BE2C (cell line): ENCODE measurements at regions not wholly inside any gene's neighbourhood (a gene's known extent, or its start where the extent isn't known, plus 50 kb on each side); places are given as distances from the start of the nearest gene placed in this dataset.

Experiments used
- DNase-seq: peaks from one replicate; pipeline ENCODE4 v3.0.0-alpha.2; 2020
- H3K27me3 ChIP-seq: fragments of 250-450 bp; sonication (Bioruptor Pico); 2 replicates; pipeline ENCODE4 v1.5.1; 2020; ENCODE audit warnings: mild to moderate bottlenecking
- H3K36me3 ChIP-seq: fragments of 250-450 bp; sonication (Bioruptor Pico); 2 replicates; pipeline ENCODE4 v1.5.1; 2020; ENCODE audit warnings: mild to moderate bottlenecking
- H3K4me1 ChIP-seq: fragments of 250-450 bp; sonication (Bioruptor Pico); 2 replicates; pipeline ENCODE4 v1.5.1; 2020
- H3K4me3 ChIP-seq: 2 replicates; pipeline ENCODE4 v1.5.1; 2011; ENCODE audit warnings: low read depth, low read length
- H3K9me3 ChIP-seq: fragments of 250-450 bp; sonication (Bioruptor Pico); 2 replicates; pipeline ENCODE4 v1.5.1; 2020
- TF ChIP-seq, protein P1 (sequence below): IDR thresholded peaks from 2 replicates; pipeline ENCODE4 v1.5.1; 2012; ENCODE audit warnings: mild to moderate bottlenecking, low read depth, low read length

DNA sequence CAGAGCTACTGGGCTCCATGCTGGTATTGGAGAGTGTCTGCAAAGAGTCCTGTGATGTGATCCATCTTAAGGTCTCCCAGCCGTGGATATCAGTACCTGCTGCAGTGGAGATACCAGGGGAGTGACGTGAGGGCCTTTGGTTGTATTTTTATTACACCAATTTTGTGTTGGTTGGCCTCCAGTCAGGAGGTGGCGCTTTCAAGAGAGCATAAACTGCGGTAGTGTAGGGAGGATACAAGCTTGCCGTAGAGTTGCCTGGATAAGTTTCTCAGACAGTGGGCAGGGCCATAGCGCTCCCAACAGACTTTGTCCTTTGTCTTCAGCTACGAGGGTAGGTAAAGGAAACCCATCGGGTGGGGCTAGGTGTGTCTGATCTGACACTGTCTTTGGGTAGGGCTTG lies 113.0 kb upstream of the CEP162 start:
- TF ChIP-seq, protein P1, sequence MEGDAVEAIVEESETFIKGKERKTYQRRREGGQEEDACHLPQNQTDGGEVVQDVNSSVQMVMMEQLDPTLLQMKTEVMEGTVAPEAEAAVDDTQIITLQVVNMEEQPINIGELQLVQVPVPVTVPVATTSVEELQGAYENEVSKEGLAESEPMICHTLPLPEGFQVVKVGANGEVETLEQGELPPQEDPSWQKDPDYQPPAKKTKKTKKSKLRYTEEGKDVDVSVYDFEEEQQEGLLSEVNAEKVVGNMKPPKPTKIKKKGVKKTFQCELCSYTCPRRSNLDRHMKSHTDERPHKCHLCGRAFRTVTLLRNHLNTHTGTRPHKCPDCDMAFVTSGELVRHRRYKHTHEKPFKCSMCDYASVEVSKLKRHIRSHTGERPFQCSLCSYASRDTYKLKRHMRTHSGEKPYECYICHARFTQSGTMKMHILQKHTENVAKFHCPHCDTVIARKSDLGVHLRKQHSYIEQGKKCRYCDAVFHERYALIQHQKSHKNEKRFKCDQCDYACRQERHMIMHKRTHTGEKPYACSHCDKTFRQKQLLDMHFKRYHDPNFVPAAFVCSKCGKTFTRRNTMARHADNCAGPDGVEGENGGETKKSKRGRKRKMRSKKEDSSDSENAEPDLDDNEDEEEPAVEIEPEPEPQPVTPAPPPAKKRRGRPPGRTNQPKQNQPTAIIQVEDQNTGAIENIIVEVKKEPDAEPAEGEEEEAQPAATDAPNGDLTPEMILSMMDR: no peak
- Histone ChIP-seq H3K4me1 (no peaks in the 10 kb centered on the region), H3K4me3 (no peak overlapping the region), H3K36me3 (no peaks in the 10 kb centered on the region), H3K27me3 (no peaks in the 10 kb centered on the region), H3K9me3 (no peaks in the 10 kb centered on the region)
- no peak for DNase-seq

DNA sequence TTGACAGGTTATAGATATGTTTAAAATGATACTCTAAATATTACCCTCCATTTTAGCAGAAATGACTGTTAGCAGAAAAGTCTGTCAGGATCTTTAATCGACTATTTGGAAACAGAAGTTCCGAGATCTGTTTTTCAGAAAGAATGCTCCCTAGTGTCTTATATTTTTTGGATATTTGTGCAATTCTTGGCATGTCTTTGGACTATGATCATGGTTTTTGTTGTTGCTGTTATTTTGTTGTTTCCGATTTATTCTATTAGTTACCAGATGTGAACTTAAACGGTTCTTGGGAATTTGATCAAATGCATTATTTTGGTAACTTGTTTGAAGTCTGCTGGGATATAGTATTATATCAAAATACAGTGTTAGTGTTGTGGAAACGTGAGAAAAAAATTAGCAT lies 106.4 kb upstream of the CEP162 start:
- TF ChIP-seq, protein P1: no peak
- Histone ChIP-seq H3K4me3 (no peak overlapping the region), H3K4me1 (no peaks in the 10 kb centered on the region), H3K27me3 (no peaks in the 10 kb centered on the region), H3K9me3 (no peaks in the 10 kb centered on the region), H3K36me3 (no peaks in the 10 kb centered on the region)
- DNase-seq: no peak

DNA sequence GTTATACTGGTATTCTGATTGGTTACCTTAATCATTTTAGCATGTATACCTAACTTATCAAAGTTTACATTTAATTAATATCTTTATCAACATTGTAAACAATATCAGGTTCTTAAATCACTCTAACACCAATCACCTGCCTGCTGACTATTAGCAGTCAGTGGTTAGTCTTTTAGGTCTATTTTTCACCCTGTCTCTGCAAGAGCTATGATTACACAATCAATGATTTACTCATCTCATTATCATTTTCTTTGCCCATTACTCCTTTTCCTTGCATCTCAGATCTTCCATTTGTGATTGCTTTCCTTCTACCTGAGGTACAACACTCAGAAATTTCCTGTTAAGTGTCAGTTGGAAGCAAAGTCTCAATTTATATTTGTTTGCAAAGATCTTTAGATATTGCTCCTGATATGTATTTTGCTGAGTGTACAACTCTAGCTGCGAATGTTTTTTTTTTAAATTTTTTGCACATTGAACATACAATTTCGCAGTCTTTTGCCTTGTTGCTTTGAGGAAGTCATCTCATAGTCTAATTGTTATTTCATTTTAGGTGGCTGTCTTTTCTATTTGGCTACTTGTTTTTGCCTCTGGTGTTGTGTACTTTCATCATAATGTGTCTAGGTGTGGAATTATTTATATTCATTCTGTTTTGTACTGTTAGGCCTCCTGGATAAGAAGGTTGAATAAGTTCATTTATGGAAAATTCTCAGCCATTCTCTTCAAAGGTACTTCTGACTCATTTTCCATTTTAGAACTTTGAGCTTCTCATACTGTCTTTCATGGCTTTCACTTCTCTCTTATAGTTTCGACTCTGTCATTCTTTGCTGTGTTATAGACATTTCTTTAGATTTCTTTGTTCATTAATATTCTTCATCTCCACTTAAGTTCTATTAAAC lies 104.9 kb upstream of the CEP162 start:
- no peaks in the 10 kb centered on the region for H3K36me3 ChIP-seq
- H3K4me3 ChIP-seq: no peak overlapping the region
- H3K9me3 ChIP-seq: no peaks in the 10 kb centered on the region
- no peaks in the 10 kb centered on the region for H3K4me1 ChIP-seq
- H3K27me3 ChIP-seq: no peaks in the 10 kb centered on the region
- DNase-seq: no peak
- TF ChIP-seq, protein P1: no peak

DNA sequence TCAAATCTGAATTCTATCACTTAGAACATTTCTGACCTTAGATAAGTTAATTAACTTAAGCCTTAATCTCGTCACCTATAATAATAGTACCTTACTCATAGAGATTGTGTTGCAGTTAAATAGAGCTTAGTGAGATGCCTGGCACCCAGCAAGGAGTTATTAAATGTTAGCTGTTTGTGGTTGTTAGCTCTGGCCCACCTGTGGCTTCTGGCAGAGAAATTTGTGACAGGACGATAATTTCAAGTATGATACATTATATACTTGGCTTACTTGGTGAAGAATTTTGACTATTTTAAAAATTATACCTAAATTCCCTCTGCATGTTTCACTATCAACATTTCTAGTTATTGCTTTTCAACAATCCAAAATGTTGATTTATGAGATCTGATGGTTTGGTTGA lies 102.9 kb upstream of the CEP162 start:
- TF ChIP-seq, protein P1: no peak
- H3K4me3 ChIP-seq: no peak overlapping the region
- no peaks in the 10 kb centered on the region for H3K4me1 ChIP-seq
- H3K36me3 ChIP-seq: no peaks in the 10 kb centered on the region
- H3K9me3 ChIP-seq: no peaks in the 10 kb centered on the region
- no peaks in the 10 kb centered on the region for H3K27me3 ChIP-seq
- no peak for DNase-seq

DNA sequence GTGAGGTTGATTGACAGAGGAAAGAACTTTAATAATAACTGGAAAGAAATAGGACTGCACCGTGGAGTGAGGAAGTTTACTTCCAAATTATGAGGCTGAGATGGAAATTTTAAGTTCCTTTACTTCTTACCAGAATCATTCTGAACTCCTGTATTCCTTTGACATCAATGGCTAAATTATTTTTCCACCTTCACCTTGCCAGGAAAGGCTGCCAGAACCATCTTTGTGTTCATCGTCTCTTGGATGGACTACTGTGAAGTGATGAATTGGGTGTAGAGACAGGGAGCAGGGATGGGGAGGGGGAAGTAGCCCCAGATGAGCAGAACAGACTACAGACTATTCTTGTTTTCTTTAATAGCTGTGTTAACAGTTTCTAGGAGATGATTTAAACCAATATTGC lies 102.1 kb upstream of the CEP162 start:
- H3K4me1 ChIP-seq: no peaks in the 10 kb centered on the region
- H3K9me3 ChIP-seq: no peaks in the 10 kb centered on the region
- no peaks in the 10 kb centered on the region for H3K36me3 ChIP-seq
- DNase-seq: no peak
- no peak overlapping the region for H3K4me3 ChIP-seq
- TF ChIP-seq, protein P1: no peak
- H3K27me3 ChIP-seq: no peaks in the 10 kb centered on the region

DNA sequence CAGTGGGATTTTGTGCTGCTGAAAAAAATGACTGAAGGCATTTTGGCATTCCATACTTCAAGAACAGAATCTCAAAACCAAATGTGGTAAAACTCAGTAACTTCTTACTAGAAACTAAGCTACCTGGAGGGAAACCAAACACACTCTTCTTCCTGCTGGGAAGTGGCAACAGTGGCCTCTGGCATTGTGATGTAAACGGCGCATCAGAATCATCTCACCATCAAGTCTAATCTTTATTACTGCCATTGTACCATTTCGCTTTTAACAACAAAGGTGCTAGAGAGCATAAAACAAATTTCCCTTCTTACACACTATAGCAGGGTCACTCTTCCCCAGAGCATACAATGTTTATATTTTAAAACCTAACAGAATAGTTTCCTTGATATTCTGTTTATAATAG lies 101.6 kb upstream of the CEP162 start:
- no peaks in the 10 kb centered on the region for H3K9me3 ChIP-seq
- no peak for DNase-seq
- no peaks in the 10 kb centered on the region for H3K27me3 ChIP-seq
- no peaks in the 10 kb centered on the region for H3K36me3 ChIP-seq
- no peaks in the 10 kb centered on the region for H3K4me1 ChIP-seq
- TF ChIP-seq, protein P1: no peak
- no peak overlapping the region for H3K4me3 ChIP-seq
